Thoracic aorta (tissue), 2 donors: ENCODE measurements at regions not wholly inside any gene's neighbourhood (a gene's known extent, or its start where the extent isn't known, plus 50 kb on each side); places are given as distances from the start of the nearest gene placed in this dataset.
A peak's percentile ranks its signal among the peaks of the same experiment; 100 is the strongest.

ENCODE experiments used
- ATAC-seq: fragments of 150-250 bp; one replicate; pipeline ENCODE4 v1.8.0; 2017; ENCODE audit warnings: low read depth; ENCODE audit not compliant: insufficient number of reproducible peaks, low FRiP score
- DNase-seq: peaks from one replicate; pipeline ENCODE4 v3.0.0-alpha.2; 2020; ENCODE audit warnings: low spot score
- H3K27ac ChIP-seq, 2 donors: fragments of 200-600 bp; sonication (generic); 1 replicate in 1 of 2; 2 replicates in 1 of 2; pipeline ENCODE4 v1.5.1; 2016; ENCODE audit warnings: mild to moderate bottlenecking in 2 of 2, moderate library complexity in 2 of 2
- H3K27me3 ChIP-seq: fragments of 200-600 bp; sonication (generic); replicated peaks from 2 replicates; pipeline ENCODE4 v1.6.0; 2016; ENCODE audit warnings: mild to moderate bottlenecking; ENCODE audit not compliant: insufficient read depth
- H3K36me3 ChIP-seq: fragments of 200-600 bp; sonication (generic); one replicate; pipeline ENCODE4 v1.5.1; 2016
- H3K4me1 ChIP-seq, 2 donors: fragments of 200-600 bp; sonication (generic); 1 replicate in 1 of 2; 2 replicates in 1 of 2; pipeline versions ENCODE4 v1.5.1 to v1.6.0; 2016; ENCODE audit warnings: low read depth in 2 of 2, mild to moderate bottlenecking in 1 of 2; ENCODE audit not compliant: control insufficient read depth in 1 of 2
- H3K4me3 ChIP-seq: fragments of 200-600 bp; sonication (generic); 2 replicates; pipeline ENCODE4 v1.5.1; 2016; ENCODE audit warnings: mild to moderate bottlenecking
- H3K9me3 ChIP-seq: fragments of 200-600 bp; sonication (generic); 2 replicates; pipeline ENCODE4 v1.5.1; 2016
- CTCF ChIP-seq: fragments of 200-600 bp; sonication (generic); IDR thresholded peaks from one replicate; pipeline ENCODE4 v1.5.1; 2019; ENCODE audit warnings: antibody characterized with exemption

DNA sequence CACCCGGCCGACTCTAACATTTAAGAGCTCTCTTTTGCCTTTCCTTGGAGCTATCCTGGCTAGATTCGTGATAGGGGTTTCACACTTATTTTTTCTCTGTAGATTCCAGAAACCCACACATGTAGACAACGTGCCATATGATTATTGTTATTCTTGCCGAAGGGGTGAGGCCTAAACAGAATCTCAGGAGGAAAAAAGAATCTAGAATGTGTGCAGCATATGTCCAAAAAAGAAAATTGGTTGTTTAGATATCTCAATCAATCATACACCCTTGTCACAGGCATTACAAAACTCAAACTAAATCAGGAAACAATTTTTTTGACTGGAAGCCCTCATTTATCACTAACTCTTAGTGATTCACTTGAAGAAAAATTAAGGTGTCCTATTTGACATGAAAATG, 66.9 kb upstream of the TGM3 start:
- Histone ChIP-seq H3K9me3 (no peaks in the 10 kb centered on the region), H3K4me3 (no peak overlapping the region), H3K4me1 (no peaks in the 10 kb centered on the region), H3K27me3 (no peaks in the 10 kb centered on the region), H3K27ac (no peak overlapping the region), H3K36me3 (no peaks in the 10 kb centered on the region)
- no peak for TF ChIP-seq CTCF
- DNase-seq (no peak), ATAC-seq (no peak)

- no peak for DNase-seq
- Histone ChIP-seq H3K27me3 (no peaks in the 10 kb centered on the region), H3K4me3 (no peak overlapping the region), H3K27ac (no peak overlapping the region), H3K4me1 (no peaks in the 10 kb centered on the region), H3K36me3 (no peaks in the 10 kb centered on the region), H3K9me3 (no peaks in the 10 kb centered on the region)
- no peak for TF ChIP-seq CTCF
- no peak for ATAC-seq
These were observed 64.9 kb upstream of the TGM3 start for GRCh38 chr20:2230726-2231488.

- TF ChIP-seq CTCF = no peak
- DNase-seq (no peak), ATAC-seq (no peak)
These were observed 64.1 kb upstream of the TGM3 start for GRCh38 chr20:2231701-2232100.

GRCh38 chr20:2234598-2235191, 61.1 kb upstream of the TGM3 start:
- DNase-seq (no peak), ATAC-seq (no peak)
- Histone ChIP-seq H3K27me3 (no peaks in the 10 kb centered on the region), H3K4me3 (no peak overlapping the region), H3K36me3 (no peaks in the 10 kb centered on the region), H3K27ac (no peak overlapping the region), H3K9me3 (no peaks in the 10 kb centered on the region), H3K4me1 (peaks cover 0 to 8% of the 10 kb centered on the region in 2 donors)
- TF ChIP-seq CTCF = no peak

More at GRCh38 chr20:2231701-2232100, 64.1 kb upstream of the TGM3 start:
- H3K27me3 ChIP-seq = no peaks in the 10 kb centered on the region
- no peak overlapping the region for H3K27ac ChIP-seq
- no peaks in the 10 kb centered on the region for H3K4me1 ChIP-seq
- H3K36me3 ChIP-seq = no peaks in the 10 kb centered on the region
- no peak overlapping the region for H3K4me3 ChIP-seq
- no peaks in the 10 kb centered on the region for H3K9me3 ChIP-seq

- ATAC-seq = no peak
- peak overlapping the region in 1 of 2 donors; percentile 12 for H3K27ac ChIP-seq
These were observed 59.5 kb upstream of the TGM3 start for GRCh38 chr20:2236256-2236655.

More at GRCh38 chr20:2236256-2236655, 59.5 kb upstream of the TGM3 start:
- Histone ChIP-seq H3K4me3 (no peak overlapping the region), H3K27me3 (no peaks in the 10 kb centered on the region), H3K36me3 (no peaks in the 10 kb centered on the region), H3K4me1 (peaks cover 0 to 8% of the 10 kb centered on the region in 2 donors), H3K9me3 (no peaks in the 10 kb centered on the region)
- no peak for DNase-seq
- no peak for TF ChIP-seq CTCF
